Sigmoid colon (tissue), 6 donors: ENCODE measurements at regions not wholly inside any gene's neighbourhood (a gene's known extent, or its start where the extent isn't known, plus 50 kb on each side); places are given as distances from the start of the nearest gene placed in this dataset.

Experiments used
- DNase-seq: peaks from one replicate; pipeline ENCODE4 v3.0.0-alpha.2; 2019
- H3K27ac ChIP-seq, 4 donors: fragments of 200-600 bp; sonication (generic); one replicate each; pipeline ENCODE4 v1.5.1; 2016 to 2019; ENCODE audit warnings: mild to moderate bottlenecking in 1 of 4
- H3K27me3 ChIP-seq, 3 donors: fragments of 200-600 bp; sonication (generic); one replicate each; pipeline ENCODE4 v1.5.1; 2019; ENCODE audit warnings: mild to moderate bottlenecking in 1 of 3
- H3K36me3 ChIP-seq, 4 donors: fragments of 200-600 bp; sonication (generic); one replicate each; pipeline ENCODE4 v1.5.1; 2016 to 2019
- H3K4me1 ChIP-seq, 4 donors: fragments of 200-600 bp; sonication (generic); one replicate each; pipeline ENCODE4 v1.5.1; 2017 to 2019
- H3K4me3 ChIP-seq, 4 donors: fragments of 200-600 bp; sonication (generic); one replicate each; pipeline ENCODE4 v1.5.1; 2017 to 2019; ENCODE audit warnings: mild to moderate bottlenecking in 2 of 4, moderate library complexity in 1 of 4
- H3K9me3 ChIP-seq, 4 donors: fragments of 200-600 bp in 3 of 4; sonication (generic) in 3 of 4; one replicate each; pipeline versions ENCODE4 v1.5.1 to v1.6.1; 2013 to 2019
- CTCF ChIP-seq, 4 experiments: fragments of 450-650 bp in 3 of 4; fragments of 200-600 bp in 1 of 4; IDR thresholded peaks; one replicate each; pipeline ENCODE4 v1.5.1; 2016 to 2019; ENCODE audit warnings: antibody characterized with exemption in 4 of 4, mild to moderate bottlenecking in 3 of 4, moderate library complexity in 2 of 4
- EP300 ChIP-seq, 4 donors: sonication (generic); formaldehyde crosslinking; IDR thresholded peaks; one replicate each; pipeline ENCODE4 v1.6.1; 2017; ENCODE audit warnings: antibody characterized with exemption in 4 of 4
- POLR2A ChIP-seq, 2 donors: fragments of 450-650 bp; IDR thresholded peaks; one replicate each; pipeline ENCODE4 v1.6.1; 2016; ENCODE audit warnings: antibody characterized with exemption in 2 of 2, mild to moderate bottlenecking in 2 of 2, moderate library complexity in 2 of 2
- POLR2AphosphoS5 ChIP-seq, 4 donors: sonication (generic); formaldehyde crosslinking; IDR thresholded peaks; one replicate each; pipeline ENCODE4 v1.6.1; 2017; ENCODE audit warnings: antibody characterized with exemption in 4 of 4
- WGBS, 2 donors: extraction: QIAGEN DNeasy Blood & Tissue Kit; methylation state at CpG; one replicate each; pipeline ENCODE4 v1.1.7; 2013; 5-methylcytosine and 5-hydroxymethylcytosine counted together
- intact Hi-C: fragments of 100-400 bp; cut with DNase I; formaldehyde crosslinking; loops from one replicate; pipeline ENCODE4 v1.15.1; 2023
- donor health status: healthy with polysubstance abuse.
- donor health status: healthy.

GRCh38 chr11:30128269-30128932 lies 102.4 kb upstream of the FSHB start:
- WGBS, 2 donors, result 33 to 36% methylated on average over 3 of the region's 3 CpGs
- intact Hi-C loops, result no loop called here
- no peak for DNase-seq
- H3K4me3 ChIP-seq, result no peak overlapping the region
- TF ChIP-seq POLR2AphosphoS5 (IDR thresholded peaks at IDR 0.05) (no peak), CTCF (IDR thresholded peaks at IDR 0.05) (peak in 1 of 4 experiments; percentile 41), POLR2A (IDR thresholded peaks at IDR 0.05) (no peak), EP300 (IDR thresholded peaks at IDR 0.05) (no peak)
- H3K27ac ChIP-seq, result no peak overlapping the region
- no peaks in the 10 kb centered on the region for H3K27me3 ChIP-seq
- H3K36me3 ChIP-seq, result no peaks in the 10 kb centered on the region
- H3K9me3 ChIP-seq, result no peaks in the 10 kb centered on the region
- no peaks in the 10 kb centered on the region for H3K4me1 ChIP-seq

DNA sequence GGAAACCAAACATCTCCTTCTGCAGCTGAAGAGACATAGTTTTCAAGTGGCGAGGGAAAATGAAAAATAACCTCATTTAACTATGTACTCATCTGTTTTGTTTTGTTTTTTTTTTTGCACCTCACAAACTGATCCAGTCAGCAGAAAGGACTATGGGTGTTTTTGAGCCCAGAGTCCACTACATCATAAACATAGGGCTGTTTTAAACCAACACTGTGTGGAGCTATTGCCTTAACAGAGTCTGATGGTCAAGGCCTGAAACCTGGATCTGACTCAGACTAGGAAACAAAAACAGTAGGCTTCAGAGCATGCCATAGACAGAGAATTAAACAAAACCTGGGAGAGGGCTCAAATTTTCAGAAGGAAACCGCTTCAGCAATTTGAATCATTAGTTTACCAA lies 99.3 kb upstream of the FSHB start:
- TF ChIP-seq POLR2AphosphoS5 (IDR thresholded peaks at IDR 0.05), result no peak
- no peak for TF ChIP-seq CTCF (IDR thresholded peaks at IDR 0.05)
- no peak for TF ChIP-seq EP300 (IDR thresholded peaks at IDR 0.05)
- no peak for TF ChIP-seq POLR2A (IDR thresholded peaks at IDR 0.05)
- Histone ChIP-seq H3K27ac (no peak overlapping the region), H3K4me3 (no peak overlapping the region), H3K4me1 (no peaks in the 10 kb centered on the region), H3K9me3 (no peaks in the 10 kb centered on the region), H3K36me3 (no peaks in the 10 kb centered on the region), H3K27me3 (no peaks in the 10 kb centered on the region)
- intact Hi-C loops, result no loop called here
- DNase-seq, result no peak
- WGBS, 2 donors, result 75 to 88% methylated on average over 2 of the region's 2 CpGs

DNA sequence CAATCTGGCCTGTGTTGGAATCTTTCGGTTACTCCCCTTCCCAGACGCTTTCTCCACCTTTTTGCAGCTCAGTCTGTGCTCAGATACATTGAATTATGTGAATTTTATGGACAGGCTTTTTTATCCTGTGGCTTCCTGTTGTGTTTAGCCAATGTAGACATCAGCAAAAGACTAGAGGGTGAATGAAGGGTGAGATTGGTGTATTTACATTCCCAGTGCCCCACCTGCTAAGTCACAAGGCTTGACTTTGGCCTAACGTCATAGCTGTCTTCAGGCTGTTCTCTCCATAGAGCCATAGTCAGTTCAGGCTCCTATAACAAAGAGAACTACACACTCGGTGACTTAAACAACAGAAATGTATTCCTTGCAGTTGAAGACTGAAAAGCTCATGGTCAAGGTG lies 97.5 kb upstream of the FSHB start:
- DNase-seq, result no peak
- no peaks in the 10 kb centered on the region for H3K36me3 ChIP-seq
- TF ChIP-seq CTCF (IDR thresholded peaks at IDR 0.05) (no peak), POLR2A (IDR thresholded peaks at IDR 0.05) (no peak), EP300 (IDR thresholded peaks at IDR 0.05) (no peak), POLR2AphosphoS5 (IDR thresholded peaks at IDR 0.05) (no peak)
- no peaks in the 10 kb centered on the region for H3K4me1 ChIP-seq
- no peaks in the 10 kb centered on the region for H3K27me3 ChIP-seq
- intact Hi-C loops, result no loop called here
- no peaks in the 10 kb centered on the region for H3K9me3 ChIP-seq
- no peak overlapping the region for H3K27ac ChIP-seq
- 75 to 83% methylated on average over 4 of the region's 4 CpGs for WGBS, 2 donors
- H3K4me3 ChIP-seq, result no peak overlapping the region

GRCh38 chr11:30143098-30143705 lies 87.6 kb upstream of the FSHB start:
- intact Hi-C loops, result no loop called here
- Histone ChIP-seq H3K27ac (no peak overlapping the region), H3K36me3 (no peaks in the 10 kb centered on the region), H3K27me3 (no peaks in the 10 kb centered on the region), H3K4me1 (no peaks in the 10 kb centered on the region), H3K9me3 (no peaks in the 10 kb centered on the region), H3K4me3 (no peak overlapping the region)
- DNase-seq, result no peak
- WGBS, 2 donors, result 34 to 35% methylated on average over 3 of the region's 3 CpGs
- peak in 1 of 4 experiments; percentile 61 for TF ChIP-seq CTCF (IDR thresholded peaks at IDR 0.05)
- no peak for TF ChIP-seq POLR2AphosphoS5 (IDR thresholded peaks at IDR 0.05)

- Histone ChIP-seq H3K27me3 (no peaks in the 10 kb centered on the region), H3K4me3 (no peak overlapping the region), H3K9me3 (no peaks in the 10 kb centered on the region), H3K27ac (no peak overlapping the region), H3K36me3 (no peaks in the 10 kb centered on the region), H3K4me1 (no peaks in the 10 kb centered on the region)
- DNase-seq, result no peak
- WGBS, 2 donors, result 90% methylated on average over 5 of the region's 5 CpGs
- intact Hi-C loops, result no loop called here
- no peak for TF ChIP-seq EP300 (IDR thresholded peaks at IDR 0.05)
- TF ChIP-seq POLR2A (IDR thresholded peaks at IDR 0.05), result no peak
- no peak for TF ChIP-seq CTCF (IDR thresholded peaks at IDR 0.05)
- no peak for TF ChIP-seq POLR2AphosphoS5 (IDR thresholded peaks at IDR 0.05)
Measured at GRCh38 chr11:30147293-30147692, 83.5 kb upstream of the FSHB start.
